Ovary (tissue), 7 donors: ENCODE measurements at regions not wholly inside any gene's neighbourhood (a gene's known extent, or its start where the extent isn't known, plus 50 kb on each side); places are given as distances from the start of the nearest gene placed in this dataset.
"Not testable (repeated sequence)": the region's sequence is repeated elsewhere in the genome, so short reads cannot be mapped to it uniquely, and the experiment has no call there.

Experiments used
- DNase-seq, 5 donors: peaks; one replicate each; pipeline ENCODE4 v3.0.0-alpha.2; 2019 to 2020
- H3K27ac ChIP-seq, 2 donors: fragments of 200-600 bp; one replicate each; pipeline versions ENCODE4 v1.5.1 to v1.8.0; 2019 to 2022
- H3K27me3 ChIP-seq: fragments of 200-600 bp; one replicate; pipeline ENCODE4 v1.8.0; 2022
- H3K36me3 ChIP-seq: fragments of 200-600 bp; sonication (generic); one replicate; pipeline ENCODE4 v1.5.1; 2019
- H3K4me1 ChIP-seq: one replicate; pipeline ENCODE4 v1.8.1; 2013; ENCODE audit warnings: mild to moderate bottlenecking, moderate library complexity; ENCODE audit not compliant: insufficient read depth
- H3K4me3 ChIP-seq: fragments of 200-600 bp; sonication (generic); one replicate; pipeline ENCODE4 v1.5.1; 2017
- H3K9me3 ChIP-seq, 2 donors: fragments of 200-600 bp in 1 of 2; sonication (generic) in 1 of 2; one replicate each; pipeline versions ENCODE4 v1.5.1 to v1.8.1; 2013 to 2019; ENCODE audit warnings: mild to moderate bottlenecking in 1 of 2, moderate library complexity in 1 of 2
- EP300 ChIP-seq: sonication (generic); formaldehyde crosslinking; IDR thresholded peaks from one replicate; pipeline ENCODE4 v1.6.1; 2017; ENCODE audit warnings: antibody characterized with exemption
- POLR2A ChIP-seq: fragments of 450-650 bp; IDR thresholded peaks from one replicate; pipeline ENCODE4 v1.6.1; 2017; ENCODE audit warnings: antibody characterized with exemption, mild to moderate bottlenecking, moderate library complexity
- whole genome bisulfite sequencing, 3 donors: extraction: QIAGEN DNeasy Blood & Tissue Kit in 1 of 3; methylation state at CpG; one replicate each; pipeline versions ENCODE4 v1.1.5 to v1.1.7; 2013 to 2017; 5-methylcytosine and 5-hydroxymethylcytosine counted together
- intact Hi-C, 4 donors: fragments of 100-400 bp; cut with DNase I; formaldehyde crosslinking; loops; one replicate each; pipeline versions ENCODE4 v1.11.0 to v1.15.1; 2022 to 2023
- TF ChIP-seq, protein P1 (sequence below), 3 donors: fragments of 450-650 bp in 2 of 3; fragments of 200-600 bp in 1 of 3; IDR thresholded peaks; one replicate each; pipeline versions ENCODE4 v1.5.1 to v1.8.0; 2016 to 2022; ENCODE audit warnings: antibody characterized with exemption in 3 of 3, mild to moderate bottlenecking in 1 of 3
- donor health status: DM: no; HTN: no; CAD: no; lungs with moderate emphysema.
- donor health status: DM: no; HTN: no; CAD: no.
- donor health status: Bipolar disorder and iron deficiency.
- donor health status: DM: no; HTN: no; CAD: no.
- donor health status: DM: yes; HTN: yes; CAD: no.

DNA sequence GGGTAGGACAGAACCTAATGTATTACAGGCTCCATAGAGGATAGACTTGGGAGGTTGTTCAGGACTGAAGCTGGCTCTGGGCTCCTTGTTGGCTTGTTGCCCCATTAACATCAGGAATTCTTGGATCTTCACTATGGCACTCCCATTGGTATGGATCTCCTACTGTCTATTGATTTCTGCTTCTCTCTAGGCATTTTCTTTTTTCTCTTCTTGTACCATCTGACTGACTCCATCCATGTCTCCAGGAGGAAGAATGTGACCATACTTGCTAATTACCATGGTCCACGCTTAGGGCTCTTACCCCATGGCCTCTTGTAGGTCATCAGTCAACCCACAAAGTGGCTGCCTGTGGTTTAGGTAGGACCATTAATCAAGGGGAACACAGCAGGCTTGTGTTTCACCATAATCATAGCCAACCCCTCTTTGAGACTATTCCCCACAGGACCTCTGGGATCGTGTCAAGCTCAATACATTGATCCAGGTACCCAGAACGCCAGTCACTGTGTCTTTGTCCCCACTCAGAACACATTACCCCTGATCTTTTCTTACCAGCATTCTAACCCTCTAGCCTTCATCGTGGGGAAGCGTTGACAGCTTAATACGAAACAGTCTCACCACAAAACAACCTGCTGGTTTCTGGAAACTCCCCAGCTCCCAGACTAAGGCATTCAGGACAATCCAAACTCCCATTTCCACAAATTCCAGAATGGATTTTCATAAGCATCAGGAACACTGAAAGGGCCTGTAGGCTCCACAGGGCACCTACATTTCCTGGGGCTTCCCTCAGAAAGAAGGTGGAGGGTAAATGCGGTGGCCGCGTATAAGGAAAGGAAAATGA, 97.1 kb downstream of the ETS2 start:
- WGBS, 3 donors = 95 to 97% (median 97%) methylated on average over 9 of the region's 9 CpGs

DNA sequence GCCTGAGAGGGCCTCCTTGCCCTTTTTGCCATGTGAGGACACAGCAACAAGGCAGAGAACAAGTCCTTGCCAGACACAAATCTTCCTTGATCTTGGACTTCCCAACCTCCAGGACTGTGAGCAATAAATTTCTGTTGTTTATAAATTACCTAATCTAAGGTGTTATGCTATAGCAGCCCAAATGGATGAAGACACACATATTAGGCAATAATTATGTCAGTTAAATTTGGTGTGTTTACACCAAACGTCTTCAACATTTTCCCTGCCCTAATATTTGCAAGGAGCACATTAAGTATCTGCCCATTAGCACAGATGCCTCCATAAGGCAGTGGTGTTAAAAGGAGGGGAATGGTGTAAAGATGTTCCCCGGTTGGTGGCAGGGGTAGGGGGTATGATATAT, 94.8 kb downstream of the ETS2 start:
- no peaks in the 10 kb centered on the region for H3K9me3 ChIP-seq
- no peaks in the 10 kb centered on the region for H3K27me3 ChIP-seq
- H3K36me3 ChIP-seq = no peaks in the 10 kb centered on the region
- intact Hi-C loops = loop anchor here in 1 of 4 donors (10.0 kb wide), 1 partner anchor 96 kb away; the partner anchor contains the start of gene ETS2
- no peak overlapping the region for H3K4me3 ChIP-seq
- no peaks in the 10 kb centered on the region for H3K4me1 ChIP-seq
- H3K27ac ChIP-seq = no peak overlapping the region
- WGBS, 3 donors = 71 to 77% (median 74%) methylated on average over 2 of the region's 2 CpGs
- no peak for DNase-seq
- TF ChIP-seq POLR2A (no peak), EP300 (no peak)
- TF ChIP-seq, protein P1, sequence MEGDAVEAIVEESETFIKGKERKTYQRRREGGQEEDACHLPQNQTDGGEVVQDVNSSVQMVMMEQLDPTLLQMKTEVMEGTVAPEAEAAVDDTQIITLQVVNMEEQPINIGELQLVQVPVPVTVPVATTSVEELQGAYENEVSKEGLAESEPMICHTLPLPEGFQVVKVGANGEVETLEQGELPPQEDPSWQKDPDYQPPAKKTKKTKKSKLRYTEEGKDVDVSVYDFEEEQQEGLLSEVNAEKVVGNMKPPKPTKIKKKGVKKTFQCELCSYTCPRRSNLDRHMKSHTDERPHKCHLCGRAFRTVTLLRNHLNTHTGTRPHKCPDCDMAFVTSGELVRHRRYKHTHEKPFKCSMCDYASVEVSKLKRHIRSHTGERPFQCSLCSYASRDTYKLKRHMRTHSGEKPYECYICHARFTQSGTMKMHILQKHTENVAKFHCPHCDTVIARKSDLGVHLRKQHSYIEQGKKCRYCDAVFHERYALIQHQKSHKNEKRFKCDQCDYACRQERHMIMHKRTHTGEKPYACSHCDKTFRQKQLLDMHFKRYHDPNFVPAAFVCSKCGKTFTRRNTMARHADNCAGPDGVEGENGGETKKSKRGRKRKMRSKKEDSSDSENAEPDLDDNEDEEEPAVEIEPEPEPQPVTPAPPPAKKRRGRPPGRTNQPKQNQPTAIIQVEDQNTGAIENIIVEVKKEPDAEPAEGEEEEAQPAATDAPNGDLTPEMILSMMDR (IDR thresholded peaks at IDR 0.05) = no peak

More for the DNA sequence above, 97.1 kb downstream of the ETS2 start:
- no peak for DNase-seq
- Histone ChIP-seq H3K4me1 (peaks cover 5% of the 10 kb centered on the region), H3K27me3 (no peaks in the 10 kb centered on the region), H3K9me3 (no peaks in the 10 kb centered on the region), H3K27ac (no peak overlapping the region), H3K36me3 (no peaks in the 10 kb centered on the region), H3K4me3 (no peak overlapping the region)
- no peak for TF ChIP-seq POLR2A
- TF ChIP-seq, protein P1 (IDR thresholded peaks at IDR 0.05) = no peak
- no peak for TF ChIP-seq EP300
- intact Hi-C loops = loop anchor here in 1 of 4 donors (10.0 kb wide), 1 partner anchor 98 kb away; the partner anchor contains the start of gene ETS2

DNA sequence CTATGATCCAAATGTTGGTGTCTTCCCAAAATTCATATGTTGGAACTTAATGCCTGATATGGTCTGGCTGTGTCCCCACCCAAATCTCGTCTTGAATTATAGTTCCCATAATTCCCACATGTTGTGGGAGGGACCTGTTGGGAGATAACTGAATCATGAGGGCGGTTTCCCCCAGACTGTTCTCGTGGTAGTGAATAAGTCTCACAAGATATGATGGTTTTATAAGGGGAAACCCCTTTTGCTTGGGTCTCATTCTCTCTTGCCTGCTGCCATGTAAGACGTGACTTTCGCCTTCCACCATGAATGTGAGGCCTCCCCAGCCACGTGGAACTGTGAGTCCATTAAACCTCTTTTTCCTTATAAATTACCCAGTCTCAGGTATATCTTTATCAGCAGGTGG, 94.3 kb downstream of the ETS2 start:
- not testable (repeated sequence) for H3K27me3 ChIP-seq, H3K4me1 ChIP-seq, H3K27ac ChIP-seq, H3K4me3 ChIP-seq, H3K9me3 ChIP-seq, H3K36me3 ChIP-seq, DNase-seq
- intact Hi-C loops = loop anchor here in 1 of 4 donors (10.0 kb wide), 1 partner anchor 95 kb away; the partner anchor contains the start of gene ETS2
- WGBS, 3 donors = 81 to 84% (median 84%) methylated on average over 6 of the region's 6 CpGs

DNA sequence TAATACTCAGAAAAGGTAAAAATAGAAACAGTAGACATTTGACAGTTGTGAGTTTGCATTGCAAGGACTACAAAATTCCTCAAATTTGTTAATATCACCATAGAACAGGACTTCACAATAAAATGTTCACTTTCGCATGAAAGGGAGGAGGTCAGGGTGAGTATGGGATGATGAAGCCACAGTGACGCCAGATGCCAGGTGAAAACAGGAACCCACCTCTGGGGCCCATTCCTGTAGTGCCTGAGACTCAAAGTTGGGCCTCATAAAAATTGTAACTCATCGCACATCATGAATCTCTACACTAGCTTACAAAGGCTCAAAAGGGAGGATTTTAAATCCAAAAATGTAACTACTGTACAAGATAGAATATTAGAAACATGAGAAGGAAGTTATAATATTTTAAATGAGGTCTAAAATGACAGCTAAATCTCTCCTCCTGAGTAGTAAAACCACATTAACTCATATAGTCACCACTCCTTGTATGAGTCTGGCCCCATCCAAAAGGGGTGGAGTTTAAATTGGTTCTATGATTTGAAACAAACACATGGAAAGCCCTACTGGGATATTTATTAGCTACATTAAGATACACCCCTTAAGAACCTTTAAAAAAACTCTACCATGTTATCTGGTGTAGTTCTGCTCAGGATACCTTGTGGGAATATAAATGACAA, 93.7 kb downstream of the ETS2 start:
- 65 to 99% (median 88%) methylated on average over 3 of the region's 3 CpGs for WGBS, 3 donors
- TF ChIP-seq POLR2A = no peak
- no peaks in the 10 kb centered on the region for H3K4me1 ChIP-seq
- H3K27me3 ChIP-seq = no peaks in the 10 kb centered on the region
- no peak for DNase-seq
- H3K27ac ChIP-seq = no peak overlapping the region
- intact Hi-C loops = no loop called here
- no peaks in the 10 kb centered on the region for H3K36me3 ChIP-seq
- H3K4me3 ChIP-seq = no peak overlapping the region
- H3K9me3 ChIP-seq = no peaks in the 10 kb centered on the region

DNA sequence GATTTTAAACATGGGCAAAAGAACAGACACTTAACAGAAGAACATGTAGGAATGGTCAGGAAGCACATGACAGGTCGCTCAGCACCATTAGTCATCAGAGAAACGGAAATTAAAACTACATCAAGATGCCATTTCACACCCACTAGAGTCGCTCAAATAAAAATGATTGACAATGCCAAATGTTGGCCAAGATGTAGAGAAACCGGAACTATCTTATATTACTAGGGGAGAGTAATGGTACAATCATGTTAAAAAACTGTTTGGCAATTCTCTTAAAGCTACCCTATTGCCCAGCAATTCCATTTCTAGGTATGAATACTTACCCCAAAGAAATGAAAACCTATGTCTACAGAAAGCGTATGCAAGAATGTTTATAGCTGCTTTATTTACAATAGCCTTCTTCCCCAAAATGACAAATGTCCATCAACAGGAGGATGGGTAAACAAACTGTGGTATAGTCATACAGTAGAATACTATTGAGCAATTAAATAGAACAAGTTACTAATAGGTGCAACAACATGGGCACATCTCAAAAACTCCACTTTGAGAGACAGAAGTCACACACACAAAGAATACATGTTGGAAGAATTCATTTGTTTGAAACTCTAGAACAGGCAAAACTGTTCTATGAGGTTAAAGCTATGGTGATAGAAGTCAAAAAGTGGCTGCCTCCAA, 92.8 kb downstream of the ETS2 start:
- TF ChIP-seq POLR2A (no peak), EP300 (no peak)
- TF ChIP-seq, protein P1 (IDR thresholded peaks at IDR 0.05) = no peak
- intact Hi-C loops = no loop called here
- Histone ChIP-seq H3K4me3 (no peak overlapping the region), H3K27ac (no peak overlapping the region), H3K9me3 (no peaks in the 10 kb centered on the region), H3K36me3 (no peaks in the 10 kb centered on the region), H3K4me1 (no peaks in the 10 kb centered on the region), H3K27me3 (no peaks in the 10 kb centered on the region)
- 69 to 90% (median 86%) methylated on average over 5 of the region's 5 CpGs for WGBS, 3 donors
- DNase-seq = no peak
